ENCODE measurements at regions not wholly inside any gene's neighbourhood (a gene's known extent, or its start where the extent isn't known, plus 50 kb on each side); places are given as distances from the start of the nearest gene placed in this dataset.

DNA sequence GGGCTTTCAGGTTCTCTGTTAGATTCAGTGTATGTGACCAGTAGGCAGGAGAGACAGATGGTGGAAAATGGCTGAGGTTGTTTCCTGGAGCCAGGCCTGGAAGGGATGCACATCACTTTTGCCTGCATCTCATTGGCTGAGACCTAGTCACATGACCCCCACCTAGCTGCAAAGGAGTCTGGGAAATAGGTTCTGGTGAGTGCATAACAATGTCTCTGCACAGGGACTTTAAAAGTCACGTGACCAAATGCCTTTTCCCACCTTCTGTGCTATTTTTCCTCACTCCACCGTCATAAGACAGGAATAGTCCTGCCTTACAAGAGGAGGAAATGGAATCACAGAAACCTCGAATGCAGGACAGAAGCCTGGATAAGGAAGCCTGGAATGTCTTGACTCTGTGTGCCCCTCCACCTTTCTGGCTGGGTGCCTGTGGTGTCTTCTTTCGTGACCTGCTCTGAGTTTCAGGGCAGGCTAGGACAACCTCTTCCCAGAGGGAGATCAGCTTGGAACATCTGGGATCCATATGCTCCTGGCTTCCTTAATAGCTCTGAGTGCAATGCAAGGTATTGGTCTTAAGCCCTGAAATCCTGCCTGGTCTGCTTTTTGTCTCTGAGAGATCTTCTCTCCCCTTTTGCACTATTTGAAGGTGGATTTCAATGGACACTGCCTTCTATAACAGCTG, 139.9 kb upstream of the ZNF438 start:
- TF ChIP-seq CTCF (IDR thresholded peaks at IDR 0.05) = no peak
- no peak for ATAC-seq
- Mint-ChIP-seq H3K4me1 (no peaks in the 10 kb centered on the region), H3K27ac (no peak overlapping the region), H3K4me3 (no peak overlapping the region), H3K27me3 (ENCODE audit: low read depth in 2 of 2) (peaks cover 9 to 22% of the 10 kb centered on the region in 2 donors), H3K9me3 (peaks cover 5 to 7% of the 10 kb centered on the region in 2 donors), H3K36me3 (peaks cover 9% of the 10 kb centered on the region)
- no peaks in the 10 kb centered on the region for H3K27me3 ChIP-seq (ENCODE audit: control insufficient read depth, insufficient read depth, low read length)
- no peak overlapping the region for H3K4me3 ChIP-seq (ENCODE audit: low read length)
- H3K27ac ChIP-seq (ENCODE audit: low read length) = no peak overlapping the region
- no peaks in the 10 kb centered on the region for H3K9me3 ChIP-seq (ENCODE audit: control insufficient read depth, insufficient read depth, low read length)
- intact Hi-C loops (cut with micrococcal nuclease) = no loop called here
- H3K36me3 ChIP-seq (ENCODE audit: control insufficient read depth, insufficient read depth, low read length) = no peaks in the 10 kb centered on the region
- no peaks in the 10 kb centered on the region for H3K4me1 ChIP-seq (ENCODE audit: control insufficient read depth, insufficient read depth, low read length)
- WGBS (ENCODE audit: insufficient coverage) = 85% methylated on average over 4 of the region's 4 CpGs
- no peak for DNase-seq

DNA sequence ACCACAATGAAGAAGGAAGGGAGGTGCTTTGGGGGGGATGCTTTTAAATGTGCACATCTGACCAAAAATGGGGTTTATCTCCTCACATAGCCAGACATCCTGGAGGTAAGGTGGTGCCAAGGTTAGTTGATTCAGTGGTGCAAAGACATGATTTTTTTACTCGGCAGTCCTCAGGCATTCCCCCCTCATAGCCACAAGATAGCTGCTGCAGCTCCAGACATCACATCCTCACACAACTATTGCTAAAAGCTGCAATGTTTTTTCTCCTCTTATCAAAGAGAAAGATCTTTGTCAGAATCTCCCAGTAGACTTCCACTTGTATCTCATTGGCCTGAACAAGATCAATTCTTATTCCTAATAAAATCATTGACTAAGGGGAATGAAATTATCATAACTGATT, 141.3 kb upstream of the ZNF438 start:
- Histone ChIP-seq H3K36me3 (ENCODE audit: control insufficient read depth, insufficient read depth, low read length) (no peaks in the 10 kb centered on the region), H3K27me3 (ENCODE audit: control insufficient read depth, insufficient read depth, low read length) (no peaks in the 10 kb centered on the region), H3K4me3 (ENCODE audit: low read length) (no peak overlapping the region), H3K4me1 (ENCODE audit: control insufficient read depth, insufficient read depth, low read length) (no peaks in the 10 kb centered on the region), H3K9me3 (ENCODE audit: control insufficient read depth, insufficient read depth, low read length) (no peaks in the 10 kb centered on the region), H3K27ac (ENCODE audit: low read length) (no peak overlapping the region)
- WGBS (ENCODE audit: insufficient coverage) = 100% methylated on average over 1 of the region's 1 CpG
- no peak overlapping the region for H3K4me3 Mint-ChIP-seq
- H3K27me3 Mint-ChIP-seq (ENCODE audit: low read depth in 2 of 2) = peaks cover 8 to 22% of the 10 kb centered on the region in 2 donors
- DNase-seq (no peak), ATAC-seq (no peak)
- no peaks in the 10 kb centered on the region for H3K4me1 Mint-ChIP-seq
- H3K27ac Mint-ChIP-seq = no peak overlapping the region
- peaks cover 9% of the 10 kb centered on the region for H3K36me3 Mint-ChIP-seq
- TF ChIP-seq CTCF (IDR thresholded peaks at IDR 0.05) = no peak
- H3K9me3 Mint-ChIP-seq = peaks cover 5 to 7% of the 10 kb centered on the region in 2 donors
- intact Hi-C loops (cut with micrococcal nuclease) = no loop called here

DNA sequence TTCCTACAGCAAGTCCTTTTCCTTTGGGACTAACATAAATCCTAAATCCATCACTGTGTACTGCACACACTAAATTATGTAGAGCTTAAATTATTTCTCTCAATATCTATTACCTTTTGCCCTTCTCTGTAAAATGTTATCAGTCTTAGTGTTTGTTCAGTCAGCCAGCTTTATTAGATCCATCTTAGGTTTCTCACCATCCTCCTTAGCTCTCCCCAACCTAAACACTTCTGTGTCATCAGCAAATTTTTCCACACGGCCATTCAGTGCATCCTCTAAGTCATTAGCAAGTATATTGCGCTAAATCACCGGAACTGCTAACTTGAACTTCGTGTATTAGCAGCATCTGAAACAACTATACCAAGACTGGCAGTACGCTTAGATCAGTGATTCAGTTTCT, 142.1 kb upstream of the ZNF438 start:
- H3K27ac Mint-ChIP-seq = no peak overlapping the region
- Histone ChIP-seq H3K27ac (ENCODE audit: low read length) (no peak overlapping the region), H3K4me3 (ENCODE audit: low read length) (no peak overlapping the region), H3K4me1 (ENCODE audit: control insufficient read depth, insufficient read depth, low read length) (no peaks in the 10 kb centered on the region), H3K27me3 (ENCODE audit: control insufficient read depth, insufficient read depth, low read length) (no peaks in the 10 kb centered on the region), H3K9me3 (ENCODE audit: control insufficient read depth, insufficient read depth, low read length) (no peaks in the 10 kb centered on the region), H3K36me3 (ENCODE audit: control insufficient read depth, insufficient read depth, low read length) (no peaks in the 10 kb centered on the region)
- no peak overlapping the region for H3K4me3 Mint-ChIP-seq
- H3K4me1 Mint-ChIP-seq = no peaks in the 10 kb centered on the region
- H3K36me3 Mint-ChIP-seq = peaks cover 9% of the 10 kb centered on the region
- TF ChIP-seq CTCF (IDR thresholded peaks at IDR 0.05) = no peak
- intact Hi-C loops (cut with micrococcal nuclease) = no loop called here
- peaks cover 5 to 7% of the 10 kb centered on the region in 2 donors for H3K9me3 Mint-ChIP-seq
- peaks cover 8 to 18% of the 10 kb centered on the region in 2 donors for H3K27me3 Mint-ChIP-seq (ENCODE audit: low read depth in 2 of 2)
- 88% methylated on average over 5 of the region's 5 CpGs for WGBS (ENCODE audit: insufficient coverage)
- ATAC-seq = no peak
- DNase-seq = no peak

- H3K27me3 ChIP-seq (ENCODE audit: control insufficient read depth, insufficient read depth, low read length) = no peaks in the 10 kb centered on the region
- peaks cover 5% of the 10 kb centered on the region in 2 donors for H3K9me3 Mint-ChIP-seq
- no peaks in the 10 kb centered on the region for H3K9me3 ChIP-seq (ENCODE audit: control insufficient read depth, insufficient read depth, low read length)
- H3K27ac Mint-ChIP-seq = no peak overlapping the region
- H3K36me3 ChIP-seq (ENCODE audit: control insufficient read depth, insufficient read depth, low read length) = no peaks in the 10 kb centered on the region
- WGBS (ENCODE audit: insufficient coverage) = no CpG with 5 or more reads among the region's 5 CpGs
- no peaks in the 10 kb centered on the region for H3K4me1 ChIP-seq (ENCODE audit: control insufficient read depth, insufficient read depth, low read length)
- H3K4me1 Mint-ChIP-seq = no peaks in the 10 kb centered on the region
- no peak overlapping the region for H3K27ac ChIP-seq (ENCODE audit: low read length)
- peaks cover 9% of the 10 kb centered on the region for H3K36me3 Mint-ChIP-seq
- no peak for TF ChIP-seq CTCF (IDR thresholded peaks at IDR 0.05)
- H3K4me3 ChIP-seq (ENCODE audit: low read length) = no peak overlapping the region
- ATAC-seq (no peak), DNase-seq (no peak)
- intact Hi-C loops (cut with micrococcal nuclease) = no loop called here
- H3K27me3 Mint-ChIP-seq (ENCODE audit: low read depth in 2 of 2) = peaks cover 8 to 9% of the 10 kb centered on the region in 2 donors
- no peak overlapping the region for H3K4me3 Mint-ChIP-seq
Measured at GRCh38 chr10:31179091-31179680, 139.8 kb upstream of the ZEB1 start.
